ENCODE measurements at regions not wholly inside any gene's neighbourhood (a gene's known extent, or its start where the extent isn't known, plus 50 kb on each side); places are given as distances from the start of the nearest gene placed in this dataset.

- DNase-seq (ENCODE audit: low read depth in 2 of 2), result peak; percentile 6 to 36
Measured at GRCh38 chr3:18295171-18295920, 129.8 kb downstream of the SATB1 start.

- DNase-seq (ENCODE audit: low read depth in 2 of 2), result no peak
Measured at GRCh38 chr3:18290157-18290556, 135.0 kb downstream of the SATB1 start.

- no peak for DNase-seq (ENCODE audit: low read depth in 2 of 2)
Measured at GRCh38 chr3:18288243-18288642, 136.9 kb downstream of the SATB1 start.

- DNase-seq (ENCODE audit: low read depth in 2 of 2), result no peak
Measured at GRCh38 chr3:18284716-18285115, 140.4 kb downstream of the SATB1 start.

GRCh38 chr3:18283680-18284079 is 141.5 kb downstream of the SATB1 start:
- DNase-seq (ENCODE audit: low read depth in 2 of 2), result no peak

GRCh38 chr3:18282507-18282906 is 142.6 kb downstream of the SATB1 start:
- no peak for DNase-seq (ENCODE audit: low read depth in 2 of 2)

GRCh38 chr3:18279226-18279737 is 145.9 kb downstream of the SATB1 start:
- DNase-seq (ENCODE audit: low read depth in 2 of 2), result no peak

- DNase-seq (ENCODE audit: low read depth in 2 of 2), result no peak
Measured at GRCh38 chr3:18264853-18265252, 160.3 kb downstream of the SATB1 start.

- DNase-seq (ENCODE audit: low read depth in 2 of 2), result no peak
Measured at GRCh38 chr3:18264361-18264760, 160.8 kb downstream of the SATB1 start.

- DNase-seq (ENCODE audit: low read depth in 2 of 2), result no peak
Measured at GRCh38 chr3:18258492-18258891, 166.6 kb downstream of the SATB1 start.

- no peak for DNase-seq (ENCODE audit: low read depth in 2 of 2)
Measured at GRCh38 chr3:18252578-18252977, 172.6 kb downstream of the SATB1 start.

GRCh38 chr3:18250991-18251390 is 174.1 kb downstream of the SATB1 start:
- no peak for DNase-seq (ENCODE audit: low read depth in 2 of 2)

GRCh38 chr3:18249126-18249525 is 176.0 kb downstream of the SATB1 start:
- DNase-seq (ENCODE audit: low read depth in 2 of 2), result no peak

- DNase-seq (ENCODE audit: low read depth in 2 of 2), result no peak
Measured at GRCh38 chr3:18247776-18248310, 177.3 kb downstream of the SATB1 start.

- DNase-seq (ENCODE audit: low read depth in 2 of 2), result no peak
Measured at GRCh38 chr3:18247139-18247695, 177.9 kb downstream of the SATB1 start.

GRCh38 chr3:18246336-18247060 is 178.6 kb downstream of the SATB1 start:
- no peak for DNase-seq (ENCODE audit: low read depth in 2 of 2)

- no peak for DNase-seq (ENCODE audit: low read depth in 2 of 2)
Measured at GRCh38 chr3:18245721-18246120, 179.4 kb downstream of the SATB1 start.

- DNase-seq (ENCODE audit: low read depth in 2 of 2), result no peak
Measured at GRCh38 chr3:18241837-18242236, 183.3 kb downstream of the SATB1 start.

- no peak for DNase-seq (ENCODE audit: low read depth in 2 of 2)
Measured at GRCh38 chr3:18239674-18240073, 185.5 kb downstream of the SATB1 start.

- DNase-seq (ENCODE audit: low read depth in 2 of 2), result no peak
Measured at GRCh38 chr3:18238746-18239331, 186.3 kb downstream of the SATB1 start.

- DNase-seq (ENCODE audit: low read depth in 2 of 2), result no peak
Measured at GRCh38 chr3:18238332-18238731, 186.8 kb downstream of the SATB1 start.
